ENCODE measurements at regions not wholly inside any gene's neighbourhood (a gene's known extent, or its start where the extent isn't known, plus 50 kb on each side); places are given as distances from the start of the nearest gene placed in this dataset.

DNA sequence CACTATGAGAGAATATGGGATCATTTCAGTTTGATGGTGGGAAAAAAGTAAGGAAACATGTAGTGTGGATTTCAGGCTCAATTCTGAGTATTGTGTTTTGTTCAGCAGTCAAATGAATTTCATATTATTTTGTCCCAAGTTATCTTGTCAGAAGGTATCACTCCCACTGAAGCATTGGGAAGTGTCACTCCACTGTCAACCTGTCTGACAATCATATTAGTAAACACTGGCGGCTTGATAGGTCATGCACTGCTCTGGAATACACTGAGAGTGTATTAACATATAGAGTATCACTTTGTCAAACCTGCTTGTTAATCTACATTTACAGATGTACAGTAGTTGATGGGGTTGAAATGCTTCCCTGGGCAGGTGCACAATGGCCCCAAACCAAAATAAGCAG, 203.6 kb downstream of the HS3ST3A1 start:
- TF ChIP-seq POLR2AphosphoS5 (IDR thresholded peaks at IDR 0.05; ENCODE audit: borderline replicate concordance, low read depth, low read length) (no peak), EZH2 (IDR thresholded peaks at IDR 0.05) (no peak), FOXP2 (optimal IDR thresholded peaks at IDR 0.05; ENCODE audit: control extremely low read depth, extremely low read length, insufficient read depth) (no peak)
